AG10803 (cell line): ENCODE measurements at regions not wholly inside any gene's neighbourhood (a gene's known extent, or its start where the extent isn't known, plus 50 kb on each side); places are given as distances from the start of the nearest gene placed in this dataset.
A peak's percentile ranks its signal among the peaks of the same experiment; 100 is the strongest.

Source experiments
- DNase-seq: peaks from one replicate; pipeline ENCODE4 v3.0.0; 2010; ENCODE audit warnings: low read depth
- H3K4me3 ChIP-seq: 2 replicates; pipeline ENCODE4 v1.5.1; 2011; ENCODE audit warnings: mild to moderate bottlenecking, low read length, control low read depth
- CTCF ChIP-seq: conservative IDR thresholded peaks from 2 replicates; pipeline ENCODE4 v1.5.1; 2011; ENCODE audit warnings: mild to moderate bottlenecking, low read length, control low read depth, inconsistent platforms

- DNase-seq: no peak
- no peak overlapping the region for H3K4me3 ChIP-seq
- no peak for TF ChIP-seq CTCF
These were observed 319.5 kb upstream of the USP24 start for GRCh38 chr1:55534565-55535121.

GRCh38 chr1:55531644-55532043 lies 316.5 kb upstream of the USP24 start:
- DNase-seq: peak; percentile 22
- no peak overlapping the region for H3K4me3 ChIP-seq
- TF ChIP-seq CTCF: no peak

- no peak overlapping the region for H3K4me3 ChIP-seq
- no peak for DNase-seq
- no peak for TF ChIP-seq CTCF
These were observed 315.8 kb upstream of the USP24 start for GRCh38 chr1:55530749-55531478.

- no peak for DNase-seq
These were observed 313.9 kb upstream of the USP24 start for GRCh38 chr1:55529017-55529416.

GRCh38 chr1:55527831-55528230 lies 312.7 kb upstream of the USP24 start:
- DNase-seq: no peak
- TF ChIP-seq CTCF: no peak
- H3K4me3 ChIP-seq: no peak overlapping the region

More at GRCh38 chr1:55529017-55529416, 313.9 kb upstream of the USP24 start:
- no peak overlapping the region for H3K4me3 ChIP-seq
- TF ChIP-seq CTCF: no peak

GRCh38 chr1:55526716-55527115 lies 311.6 kb upstream of the USP24 start:
- no peak for TF ChIP-seq CTCF
- no peak for DNase-seq
- no peak overlapping the region for H3K4me3 ChIP-seq

- no peak for DNase-seq
- TF ChIP-seq CTCF: no peak
- H3K4me3 ChIP-seq: no peak overlapping the region
These were observed 308.8 kb upstream of the USP24 start for GRCh38 chr1:55524006-55524405.
